ENCODE measurements at regions not wholly inside any gene's neighbourhood (a gene's known extent, or its start where the extent isn't known, plus 50 kb on each side); places are given as distances from the start of the nearest gene placed in this dataset.
A peak's percentile ranks its signal among the peaks of the same experiment; 100 is the strongest.

- TF ChIP-seq, protein P1, sequence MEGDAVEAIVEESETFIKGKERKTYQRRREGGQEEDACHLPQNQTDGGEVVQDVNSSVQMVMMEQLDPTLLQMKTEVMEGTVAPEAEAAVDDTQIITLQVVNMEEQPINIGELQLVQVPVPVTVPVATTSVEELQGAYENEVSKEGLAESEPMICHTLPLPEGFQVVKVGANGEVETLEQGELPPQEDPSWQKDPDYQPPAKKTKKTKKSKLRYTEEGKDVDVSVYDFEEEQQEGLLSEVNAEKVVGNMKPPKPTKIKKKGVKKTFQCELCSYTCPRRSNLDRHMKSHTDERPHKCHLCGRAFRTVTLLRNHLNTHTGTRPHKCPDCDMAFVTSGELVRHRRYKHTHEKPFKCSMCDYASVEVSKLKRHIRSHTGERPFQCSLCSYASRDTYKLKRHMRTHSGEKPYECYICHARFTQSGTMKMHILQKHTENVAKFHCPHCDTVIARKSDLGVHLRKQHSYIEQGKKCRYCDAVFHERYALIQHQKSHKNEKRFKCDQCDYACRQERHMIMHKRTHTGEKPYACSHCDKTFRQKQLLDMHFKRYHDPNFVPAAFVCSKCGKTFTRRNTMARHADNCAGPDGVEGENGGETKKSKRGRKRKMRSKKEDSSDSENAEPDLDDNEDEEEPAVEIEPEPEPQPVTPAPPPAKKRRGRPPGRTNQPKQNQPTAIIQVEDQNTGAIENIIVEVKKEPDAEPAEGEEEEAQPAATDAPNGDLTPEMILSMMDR (conservative IDR thresholded peaks at IDR 0.05; ENCODE audit: low read depth in 2 of 2): 0 out of 4 replicates have a peak, but pooled peaks of 1 of the 2 experiments have one; percentile 8
- TF ChIP-seq EZH2 (IDR thresholded peaks at IDR 0.05; ENCODE audit: low read depth, unreplicated experiment) (peak; percentile 65), POLR2AphosphoS5 (IDR thresholded peaks at IDR 0.05; ENCODE audit: low read depth) (peak; percentile 31; the same call in 1 of the 2 replicates), ZNF114 (CRISPR knock-in tag; IDR thresholded peaks at IDR 0.05) (no peak), NANOG (IDR thresholded peaks at IDR 0.05; ENCODE audit: borderline replicate concordance) (no peak), EZH2phosphoT487 (IDR thresholded peaks at IDR 0.05; ENCODE audit: unreplicated experiment) (peak; percentile 58), CREB1 (CRISPR knock-in tag; IDR thresholded peaks at IDR 0.05; ENCODE audit: low read depth) (no peak)
These were observed 246.8 kb upstream of the TOPAZ1 start for GRCh38 chr3:43994657-43995546.
